PC-9 (cell line): ENCODE measurements at regions not wholly inside any gene's neighbourhood (a gene's known extent, or its start where the extent isn't known, plus 50 kb on each side); places are given as distances from the start of the nearest gene placed in this dataset.
"Not testable (repeated sequence)": the region's sequence is repeated elsewhere in the genome, so short reads cannot be mapped to it uniquely, and the experiment has no call there.

Source experiments
- BruUV-seq: library from RNA; stranded (reverse); fragments of 400-500 nt; replicated peaks from 2 replicates; lab custom pipeline; 2021; lab: Mats Ljungman, UMichigan
- CTCF ChIA-PET: fragments of 300-600 bp; sonication (Branson Sonifier 250); formaldehyde crosslinking; loops from one replicate; lab custom pipeline; 2022; ENCODE audit warnings: antibody characterized with exemption; lab: Charles Lee
- POLR2A ChIA-PET: fragments of 300-600 bp; sonication (Branson Sonifier 250); formaldehyde crosslinking; loops from one replicate; lab custom pipeline; 2022; ENCODE audit warnings: antibody characterized with exemption; ENCODE audit not compliant: unreplicated experiment; lab: Charles Lee
- DNase-seq, 2 experiments: peaks; one replicate each; pipeline versions ENCODE4 v3.0.0 to v3.0.0-alpha.2; 2015 to 2022; ENCODE audit warnings: mixed read lengths in 1 of 2
- H2AFZ ChIP-seq: fragments of 200-600 bp; sonication (generic); 2 replicates; pipeline ENCODE4 v1.8.1; 2017; ENCODE audit warnings: antibody characterized with exemption
- H3F3A ChIP-seq: fragments of 200-600 bp; sonication (generic); 2 replicates; pipeline ENCODE4 v1.8.1; 2017; ENCODE audit warnings: antibody characterized with exemption, mild to moderate bottlenecking, low read depth; ENCODE audit not compliant: insufficient read depth
- H3K27ac ChIP-seq: fragments of 200-600 bp; sonication (generic); 2 replicates; pipeline ENCODE4 v1.6.1; 2016; ENCODE audit warnings: mixed run types
- H3K27me3 ChIP-seq: fragments of 200-600 bp; sonication (generic); 2 replicates; pipeline ENCODE4 v1.6.1; 2016; ENCODE audit warnings: low read depth, mixed run types; ENCODE audit not compliant: insufficient read depth
- H3K36me3 ChIP-seq: fragments of 200-600 bp; sonication (generic); 2 replicates; pipeline ENCODE4 v1.6.1; 2016; ENCODE audit warnings: low read depth, mixed run types
- H3K4me1 ChIP-seq: fragments of 200-600 bp; sonication (generic); replicated peaks from 2 replicates; pipeline ENCODE4 v1.6.1; 2016; ENCODE audit warnings: mixed run types; ENCODE audit not compliant: insufficient read depth
- H3K4me2 ChIP-seq: fragments of 200-600 bp; sonication (generic); 2 replicates; pipeline ENCODE4 v1.6.1; 2017; ENCODE audit warnings: mixed run types
- H3K4me3 ChIP-seq: fragments of 200-600 bp; sonication (generic); 2 replicates; pipeline ENCODE4 v1.6.1; 2016; ENCODE audit warnings: mixed run types
- H3K79me2 ChIP-seq: fragments of 200-600 bp; sonication (generic); 2 replicates; pipeline ENCODE4 v1.6.1; 2017; ENCODE audit warnings: low read depth, mixed run types
- H3K9me2 ChIP-seq: fragments of 200-600 bp; sonication (generic); 2 replicates; pipeline ENCODE4 v1.8.1; 2017; ENCODE audit warnings: mild to moderate bottlenecking; ENCODE audit not compliant: insufficient read depth
- H3K9me3 ChIP-seq: fragments of 200-600 bp; sonication (generic); 2 replicates; pipeline ENCODE4 v1.8.1; 2016; ENCODE audit warnings: low read depth; ENCODE audit not compliant: insufficient read depth
- H4K20me1 ChIP-seq: fragments of 200-600 bp; sonication (generic); 2 replicates; pipeline ENCODE4 v1.8.1; 2017; ENCODE audit not compliant: insufficient read depth
- EZH2 ChIP-seq: fragments of 200-600 bp; sonication (generic); IDR thresholded peaks from 2 replicates; pipeline ENCODE4 v1.8.0; 2017; ENCODE audit warnings: antibody characterized with exemption, low read depth
- intact Hi-C: fragments of 100-400 bp; cut with micrococcal nuclease; formaldehyde crosslinking; loops from one replicate; pipeline ENCODE4 v1.10.0; 2022; ENCODE audit not compliant: unreplicated experiment
- TF ChIP-seq, protein P1 (sequence below): fragments of 200-600 bp; sonication (generic); conservative IDR thresholded peaks from 2 replicates; pipeline ENCODE4 v1.6.1; 2017; ENCODE audit warnings: mixed run types, antibody characterized with exemption, mild to moderate bottlenecking, moderate library complexity

DNA sequence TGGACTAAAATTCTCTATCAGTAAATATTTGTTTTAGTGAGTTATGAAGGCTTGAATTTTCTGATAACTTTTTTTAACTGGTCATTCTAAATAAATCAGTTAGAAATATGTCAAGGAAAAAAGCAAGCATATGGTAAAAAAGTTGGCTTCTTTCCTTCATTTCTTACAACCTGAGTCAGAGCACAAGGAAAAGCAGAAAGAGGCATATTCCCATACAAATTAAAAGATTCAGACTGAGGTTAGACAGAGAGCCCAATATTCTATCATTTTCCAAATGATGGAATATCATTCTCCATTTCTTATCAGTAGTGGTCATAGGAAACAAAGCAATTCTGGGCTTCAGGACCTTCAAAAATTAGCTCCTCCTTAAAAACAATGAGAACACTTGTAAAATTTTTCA is 732.1 kb downstream of the MAT2B start:
- Histone ChIP-seq H3K27me3 (peaks cover 6% of the 10 kb centered on the region; the same call in 1 of the 2 replicates), H3F3A (no peaks in the 10 kb centered on the region), H3K9me2 (no peaks in the 10 kb centered on the region), H3K4me3 (no peak overlapping the region), H2AFZ (no peak overlapping the region; the same call in 1 of the 2 replicates), H3K27ac (no peak overlapping the region), H4K20me1 (no peaks in the 10 kb centered on the region), H3K9me3 (no peaks in the 10 kb centered on the region), H3K36me3 (no peaks in the 10 kb centered on the region), H3K4me1 (no peaks in the 10 kb centered on the region), H3K79me2 (no peaks in the 10 kb centered on the region), H3K4me2 (no peak overlapping the region)
- intact Hi-C loops = no loop called here
- no peak for DNase-seq
- TF ChIP-seq, protein P1, sequence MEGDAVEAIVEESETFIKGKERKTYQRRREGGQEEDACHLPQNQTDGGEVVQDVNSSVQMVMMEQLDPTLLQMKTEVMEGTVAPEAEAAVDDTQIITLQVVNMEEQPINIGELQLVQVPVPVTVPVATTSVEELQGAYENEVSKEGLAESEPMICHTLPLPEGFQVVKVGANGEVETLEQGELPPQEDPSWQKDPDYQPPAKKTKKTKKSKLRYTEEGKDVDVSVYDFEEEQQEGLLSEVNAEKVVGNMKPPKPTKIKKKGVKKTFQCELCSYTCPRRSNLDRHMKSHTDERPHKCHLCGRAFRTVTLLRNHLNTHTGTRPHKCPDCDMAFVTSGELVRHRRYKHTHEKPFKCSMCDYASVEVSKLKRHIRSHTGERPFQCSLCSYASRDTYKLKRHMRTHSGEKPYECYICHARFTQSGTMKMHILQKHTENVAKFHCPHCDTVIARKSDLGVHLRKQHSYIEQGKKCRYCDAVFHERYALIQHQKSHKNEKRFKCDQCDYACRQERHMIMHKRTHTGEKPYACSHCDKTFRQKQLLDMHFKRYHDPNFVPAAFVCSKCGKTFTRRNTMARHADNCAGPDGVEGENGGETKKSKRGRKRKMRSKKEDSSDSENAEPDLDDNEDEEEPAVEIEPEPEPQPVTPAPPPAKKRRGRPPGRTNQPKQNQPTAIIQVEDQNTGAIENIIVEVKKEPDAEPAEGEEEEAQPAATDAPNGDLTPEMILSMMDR = no peak
- TF ChIP-seq EZH2 = no peak
- BruUV-seq = no TSS peak
- ChIA-PET POLR2A (no interaction called here), CTCF (no interaction called here)

DNA sequence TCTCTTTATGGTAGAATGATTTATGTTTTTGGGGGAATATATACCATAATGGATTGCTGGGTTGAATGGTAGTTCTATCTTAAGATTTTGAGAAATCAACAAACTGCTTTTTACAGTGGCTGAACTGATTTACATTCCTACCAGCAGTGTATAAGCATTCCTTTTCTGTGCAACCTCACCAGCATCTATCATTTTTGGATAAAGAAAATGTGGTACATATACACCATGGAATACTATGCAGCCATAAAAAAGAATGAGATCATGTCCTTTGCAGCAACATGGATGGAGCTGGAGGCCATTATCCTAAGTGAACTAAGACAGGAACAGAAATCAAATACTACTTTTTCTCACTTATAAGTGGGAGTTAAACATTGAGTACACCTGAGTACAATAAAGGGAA is 746.4 kb downstream of the MAT2B start:
- BruUV-seq, H4K20me1 ChIP-seq, CTCF ChIA-PET: not testable (repeated sequence)

DNA sequence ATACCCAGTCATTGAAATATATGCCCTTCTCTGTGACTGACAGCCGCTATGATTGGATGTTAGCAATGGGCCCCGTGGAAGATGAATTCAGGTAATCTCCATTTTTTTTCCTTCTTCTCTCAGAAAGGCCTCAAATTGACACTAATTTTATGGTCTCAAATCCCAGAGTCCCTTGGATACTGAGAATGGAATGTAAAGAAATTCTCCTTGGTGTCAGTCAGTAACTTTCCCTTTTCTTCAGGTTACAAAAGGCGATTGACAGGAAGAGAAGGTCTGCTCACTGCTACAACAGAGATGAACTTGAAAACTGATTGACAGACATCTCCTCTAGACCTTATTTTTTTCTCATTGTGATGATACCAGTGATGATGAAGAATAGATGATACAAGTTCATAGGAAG is 748.3 kb downstream of the MAT2B start:
- BruUV-seq = no TSS peak
- Histone ChIP-seq H3K79me2 (no peaks in the 10 kb centered on the region), H3K36me3 (no peaks in the 10 kb centered on the region), H3K27me3 (no peaks in the 10 kb centered on the region), H3K4me2 (no peak overlapping the region), H4K20me1 (no peaks in the 10 kb centered on the region), H3K4me1 (no peaks in the 10 kb centered on the region), H3F3A (no peaks in the 10 kb centered on the region), H3K4me3 (no peak overlapping the region), H3K27ac (no peak overlapping the region), H2AFZ (no peak overlapping the region), H3K9me3 (no peaks in the 10 kb centered on the region), H3K9me2 (no peaks in the 10 kb centered on the region)
- no peak for DNase-seq
- ChIA-PET CTCF (no interaction called here), POLR2A (no interaction called here)
- TF ChIP-seq, protein P1 = no peak
- no peak for TF ChIP-seq EZH2
- intact Hi-C loops = no loop called here

More for the DNA sequence above, 746.4 kb downstream of the MAT2B start:
- H3K9me2 ChIP-seq, H3K27me3 ChIP-seq, DNase-seq, H3K4me3 ChIP-seq, POLR2A ChIA-PET, H3K79me2 ChIP-seq, H3F3A ChIP-seq, intact Hi-C loops, H3K27ac ChIP-seq, H2AFZ ChIP-seq, H3K4me2 ChIP-seq, H3K4me1 ChIP-seq, H3K9me3 ChIP-seq, H3K36me3 ChIP-seq: not testable (repeated sequence)

DNA sequence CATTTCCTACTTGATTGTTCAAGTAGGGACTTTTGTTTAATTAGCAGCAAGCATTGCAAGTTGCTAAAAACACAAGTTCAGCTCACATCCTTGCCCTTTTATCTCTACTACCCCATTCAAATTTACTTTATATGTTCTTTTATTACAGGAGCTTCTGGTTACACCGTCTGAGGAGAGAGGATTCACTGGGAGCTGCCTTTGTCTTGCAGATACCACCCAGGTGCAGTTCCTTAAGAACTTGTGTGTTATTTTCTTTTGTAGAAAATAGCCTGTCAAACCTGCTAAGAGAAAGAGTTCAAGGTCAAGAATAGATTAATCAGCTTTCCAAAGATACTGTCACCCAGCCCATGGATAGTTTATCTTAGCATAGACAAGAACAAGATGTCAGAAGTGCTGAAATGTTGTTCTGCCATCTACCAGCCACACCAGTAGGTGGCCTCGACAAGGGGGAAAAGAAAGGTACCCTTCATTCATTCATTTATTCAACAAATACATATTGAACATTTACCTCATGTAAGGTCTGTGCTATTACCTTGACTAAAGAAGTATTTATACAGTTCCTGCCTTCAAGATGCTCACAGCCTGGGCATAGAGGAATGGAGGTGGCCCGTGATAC is 750.3 kb downstream of the MAT2B start:
- CTCF ChIA-PET = no interaction called here

More for the DNA sequence above, 750.3 kb downstream of the MAT2B start:
- no TSS peak for BruUV-seq
- intact Hi-C loops = no loop called here
- H3K4me1 ChIP-seq = no peaks in the 10 kb centered on the region
- no peak overlapping the region for H3K4me3 ChIP-seq
- H3K27me3 ChIP-seq = no peaks in the 10 kb centered on the region
- TF ChIP-seq, protein P1 = no peak
- no peak for TF ChIP-seq EZH2
- POLR2A ChIA-PET = no interaction called here
- no peak overlapping the region for H3K4me2 ChIP-seq
- H3K36me3 ChIP-seq = no peaks in the 10 kb centered on the region
- H3K27ac ChIP-seq = no peak overlapping the region
- H4K20me1 ChIP-seq = no peaks in the 10 kb centered on the region
- H3K79me2 ChIP-seq = no peaks in the 10 kb centered on the region
- DNase-seq = no peak
- H3K9me3 ChIP-seq = no peaks in the 10 kb centered on the region
- H3F3A ChIP-seq = no peaks in the 10 kb centered on the region
- H2AFZ ChIP-seq = no peak overlapping the region
- no peaks in the 10 kb centered on the region for H3K9me2 ChIP-seq
